ENCODE measurements at regions not wholly inside any gene's neighbourhood (a gene's known extent, or its start where the extent isn't known, plus 50 kb on each side); places are given as distances from the start of the nearest gene placed in this dataset.

- POLR2A ChIA-PET = no interaction called here
- no peak for FAIRE-seq
- CTCF ChIA-PET = interaction anchor here (0.6 to 8.0 kb wide), 12 partner anchors 8 to 191 kb away, joined by 3 to 81 read pairs (median 4); no protein-coding TSS in a partner anchor
These were observed 67.1 kb upstream of the LRRN2 start for GRCh38 chr1:204752688-204753040.

GRCh38 chr1:204754821-204755220 is 69.3 kb upstream of the LRRN2 start:
- H3K4me1 ChIP-seq = peaks cover 20% of the 10 kb centered on the region
- DNase-seq (ENCODE audit: low read depth in 1 of 2, low spot score in 1 of 2) (no peak), FAIRE-seq (no peak), ATAC-seq (no peak)
- no peak overlapping the region for H3K27ac ChIP-seq
- POLR2A ChIA-PET = no interaction called here
- TF ChIP-seq BHLHE40 (IDR thresholded peaks at IDR 0.05; ENCODE audit: low read depth, low read length) = no peak
- no peak for TF ChIP-seq PHF8 (IDR thresholded peaks at IDR 0.05; ENCODE audit: borderline replicate concordance, low read depth)
- no peaks in the 10 kb centered on the region for H3K9me3 ChIP-seq
- 65% methylated on average over 6 of the region's 6 CpGs for WGBS (ENCODE audit: missing lambda C conversion rate)
- CTCF ChIA-PET = interaction anchor here (1.3 to 8.0 kb wide), 6 partner anchors 9 to 189 kb away, joined by 3 to 81 read pairs (median 11); no protein-coding TSS in a partner anchor
- no peak overlapping the region for H3K4me3 ChIP-seq
- no peak overlapping the region for H3K4me2 ChIP-seq

More at GRCh38 chr1:204752688-204753040, 67.1 kb upstream of the LRRN2 start:
- peak overlapping the region; percentile 85; the same call in 1 of the 3 replicates for H3K4me2 ChIP-seq
- peaks cover 14% of the 10 kb centered on the region for H3K4me1 ChIP-seq
- ATAC-seq (no peak), DNase-seq (ENCODE audit: low read depth in 1 of 2, low spot score in 1 of 2) (no peak)
- TF ChIP-seq ESRRA (IDR thresholded peaks at IDR 0.05; ENCODE audit: borderline replicate concordance, low read length) (no peak), E2F6 (IDR thresholded peaks at IDR 0.05; ENCODE audit: borderline replicate concordance, low read depth) (no peak), PHF8 (IDR thresholded peaks at IDR 0.05; ENCODE audit: borderline replicate concordance, low read depth) (no peak), RFX5 (IDR thresholded peaks at IDR 0.05) (no peak), HEYL (CRISPR knock-in tag; IDR thresholded peaks at IDR 0.05) (no peak), CHD2 (IDR thresholded peaks at IDR 0.05; ENCODE audit: low read length, partially characterized antibody) (no peak), HES2 (IDR thresholded peaks at IDR 0.05) (no peak), CBX8 (IDR thresholded peaks at IDR 0.05) (no peak)
- 92% methylated on average over 6 of the region's 6 CpGs for WGBS (ENCODE audit: missing lambda C conversion rate)
- peak overlapping the region in 1 of 2 experiments; percentile 83; a peak in 3 of 6 replicates for H3K27ac ChIP-seq
- no peak overlapping the region; the same call in 2 of the 3 replicates for H3K4me3 ChIP-seq
- no peaks in the 10 kb centered on the region for H3K9me3 ChIP-seq

- FAIRE-seq = no peak
- ChIA-PET POLR2A (no interaction called here), CTCF (interaction anchor here (1.2 to 8.0 kb wide), 6 partner anchors 8 to 190 kb away, joined by 3 to 81 read pairs (median 11); no protein-coding TSS in a partner anchor)
- Histone ChIP-seq H3K4me2 (no peak overlapping the region), H3K27ac (no peak overlapping the region), H3K9me3 (no peaks in the 10 kb centered on the region), H3K4me3 (no peak overlapping the region), H3K4me1 (peaks cover 15% of the 10 kb centered on the region)
- ATAC-seq = no peak
- no peak for DNase-seq (ENCODE audit: low read depth in 1 of 2, low spot score in 1 of 2)
- TF ChIP-seq JUN (IDR thresholded peaks at IDR 0.05) (no peak), FOSL2 (IDR thresholded peaks at IDR 0.05) (no peak), FOSL2 (CRISPR knock-in tag; IDR thresholded peaks at IDR 0.05) (no peak), FOXS1 (CRISPR knock-in tag; IDR thresholded peaks at IDR 0.05) (no peak), RARB (CRISPR knock-in tag; IDR thresholded peaks at IDR 0.05) (no peak), ATOH8 (CRISPR knock-in tag; IDR thresholded peaks at IDR 0.05; ENCODE audit: low read depth) (no peak), EHF (CRISPR knock-in tag; IDR thresholded peaks at IDR 0.05) (no peak), POLR2A (IDR thresholded peaks at IDR 0.05; ENCODE audit: low read length) (no peak), PBX3 (IDR thresholded peaks at IDR 0.05) (no peak), CBX8 (IDR thresholded peaks at IDR 0.05) (no peak), EHMT2 (IDR thresholded peaks at IDR 0.05; ENCODE audit: low read depth) (no peak), EP300 (IDR thresholded peaks at IDR 0.05) (no peak), MAFK (IDR thresholded peaks at IDR 0.05; ENCODE audit: partially characterized antibody) (no peak), MAX (IDR thresholded peaks at IDR 0.05) (no peak), KDM1A (IDR thresholded peaks at IDR 0.05; ENCODE audit: low read depth) (no peak), HMGXB4 (CRISPR knock-in tag; IDR thresholded peaks at IDR 0.05; ENCODE audit: borderline replicate concordance) (no peak)
- WGBS (ENCODE audit: missing lambda C conversion rate) = 88% methylated on average over 5 of the region's 7 CpGs
These were observed 70.8 kb upstream of the LRRN2 start for GRCh38 chr1:204756349-204756748.

Data from A549 (cell line).